ENCODE measurements at regions not wholly inside any gene's neighbourhood (a gene's known extent, or its start where the extent isn't known, plus 50 kb on each side); places are given as distances from the start of the nearest gene placed in this dataset.
"Not testable (repeated sequence)": the region's sequence is repeated elsewhere in the genome, so short reads cannot be mapped to it uniquely, and the experiment has no call there.

DNA sequence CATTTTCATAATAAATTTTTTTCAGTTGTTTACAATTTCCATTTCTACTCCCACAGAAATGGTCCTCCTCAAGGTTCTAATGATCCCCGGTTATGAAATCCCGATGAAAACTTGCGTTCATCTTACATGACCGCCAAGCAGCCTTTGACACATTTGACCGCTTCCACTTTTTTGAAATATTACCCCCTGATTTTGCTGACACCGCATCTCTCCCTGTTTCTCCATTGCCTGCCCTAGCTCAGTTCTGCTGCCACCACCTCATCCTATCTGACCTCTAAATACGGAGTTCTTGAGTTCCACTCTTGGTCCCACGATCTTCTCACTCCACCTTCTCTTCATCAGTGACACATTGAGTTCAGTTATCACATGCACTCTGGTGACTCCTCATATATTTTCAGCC lies 74.1 kb downstream of the SLC35B3 start:
- DNase-seq (ENCODE audit: low spot score), result no peak

DNA sequence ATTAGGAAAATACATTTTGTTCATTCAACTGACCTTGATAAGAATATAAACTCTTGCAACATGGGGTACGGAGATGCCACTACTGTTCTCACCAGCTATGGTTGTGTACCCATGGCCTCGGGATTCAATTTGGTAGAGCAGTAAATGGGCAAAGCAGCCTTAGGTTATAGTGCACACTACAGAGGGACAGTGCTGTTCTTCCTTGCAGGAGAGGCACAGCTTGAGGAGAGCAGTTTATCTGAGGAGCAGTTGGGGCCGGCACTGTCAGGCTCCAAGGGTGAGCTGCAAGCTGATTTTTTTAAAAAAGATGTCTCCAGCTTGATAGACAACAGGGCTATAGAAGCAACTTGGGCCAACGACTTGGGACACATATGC lies 82.4 kb downstream of the SLC35B3 start:
- DNase-seq (ENCODE audit: low spot score), result no peak

DNA sequence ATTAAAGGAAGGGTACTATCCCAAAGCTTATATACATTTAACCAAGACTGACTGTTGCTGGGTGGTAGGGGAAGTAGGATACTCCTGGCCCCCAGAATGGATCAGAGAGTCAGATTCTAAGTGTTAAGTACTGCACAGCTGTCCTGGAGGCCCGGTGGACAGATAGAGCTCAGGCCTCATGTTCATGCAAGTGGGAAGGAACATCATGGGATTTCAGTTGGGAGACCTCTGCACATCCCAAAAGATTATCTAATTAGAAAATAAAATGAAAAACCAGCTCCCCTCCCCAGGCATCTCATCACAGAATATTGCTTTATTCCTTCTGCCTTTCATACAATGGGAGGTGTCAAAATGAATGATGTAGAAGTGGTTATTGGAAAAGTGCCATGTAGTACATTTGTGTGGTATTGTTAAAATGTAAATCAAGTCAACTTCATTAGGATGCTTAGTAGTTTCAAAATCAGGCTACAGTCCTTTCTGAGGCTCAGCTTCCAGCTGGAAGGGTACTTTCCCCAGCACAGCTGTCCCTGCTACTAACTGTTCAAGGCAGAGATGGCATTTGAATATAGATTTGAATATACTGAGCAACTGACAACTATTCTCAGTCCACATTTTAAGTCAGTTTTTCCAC lies 82.9 kb downstream of the SLC35B3 start:
- no peak for DNase-seq (ENCODE audit: low spot score)

DNA sequence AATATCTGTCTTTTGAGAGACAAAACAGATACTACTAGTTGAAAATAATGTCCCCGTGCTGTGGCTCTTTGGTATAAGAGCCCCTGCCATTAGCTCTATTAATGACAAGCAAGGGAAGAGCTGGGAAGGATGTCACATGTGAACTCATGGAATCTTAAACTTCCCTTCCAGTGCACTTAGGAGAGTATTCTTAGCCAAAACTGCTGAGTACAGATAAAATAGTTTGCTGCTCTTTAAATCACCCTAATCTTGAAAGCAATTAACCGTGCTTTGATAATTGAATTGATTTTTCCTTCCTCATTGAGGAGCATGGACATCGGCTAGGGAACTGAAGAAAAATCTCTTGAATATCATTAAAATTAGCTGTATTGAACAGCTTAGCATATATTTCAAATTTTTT lies 91.7 kb downstream of the SLC35B3 start:
- no peak for DNase-seq (ENCODE audit: low spot score)

DNA sequence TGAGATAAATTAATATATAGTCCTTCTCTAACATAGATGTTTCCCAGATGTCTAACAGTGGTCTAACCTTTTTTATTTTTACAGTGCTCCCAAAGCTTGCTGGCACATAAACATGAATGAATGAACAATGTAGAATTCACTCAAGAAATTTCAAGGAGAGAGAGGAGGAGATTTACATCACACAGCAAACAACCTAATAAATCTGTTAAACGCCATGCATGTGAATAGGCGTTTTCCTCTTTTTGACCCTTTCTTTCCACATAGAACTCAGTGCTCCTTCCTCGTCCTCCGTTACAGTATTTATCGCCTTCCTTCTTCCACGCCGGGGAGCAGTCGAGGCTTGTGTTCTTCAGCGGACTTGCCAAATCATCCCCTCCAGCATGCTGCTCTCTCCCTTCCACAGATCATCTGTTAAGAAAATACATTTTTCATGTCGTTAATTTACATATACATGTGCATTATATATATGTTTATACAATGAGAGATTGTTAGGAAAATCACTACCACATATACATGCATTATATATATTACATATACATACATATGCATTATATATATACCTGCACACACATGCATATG lies 93.0 kb downstream of the SLC35B3 start:
- no peak for DNase-seq (ENCODE audit: low spot score)

DNA sequence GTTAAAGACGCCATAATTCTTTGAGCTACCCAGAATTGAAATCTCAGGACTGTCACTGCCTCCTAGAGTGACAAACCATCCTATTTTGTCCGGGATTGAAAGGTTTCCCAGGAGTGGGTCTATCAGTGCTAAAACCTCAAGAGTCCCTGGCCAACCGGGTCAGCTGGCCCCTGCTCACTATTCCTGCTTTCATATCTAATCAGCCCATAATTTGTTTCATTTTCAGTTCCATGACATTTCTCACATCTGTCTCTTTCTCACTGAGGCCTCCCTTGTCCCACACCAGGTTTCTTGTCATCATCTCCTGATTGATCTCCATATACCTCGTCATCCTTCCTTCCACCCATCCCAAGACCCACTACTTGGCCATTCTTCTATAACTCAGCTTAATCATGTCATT lies 98.2 kb downstream of the SLC35B3 start:
- no peak for DNase-seq (ENCODE audit: low spot score)

DNA sequence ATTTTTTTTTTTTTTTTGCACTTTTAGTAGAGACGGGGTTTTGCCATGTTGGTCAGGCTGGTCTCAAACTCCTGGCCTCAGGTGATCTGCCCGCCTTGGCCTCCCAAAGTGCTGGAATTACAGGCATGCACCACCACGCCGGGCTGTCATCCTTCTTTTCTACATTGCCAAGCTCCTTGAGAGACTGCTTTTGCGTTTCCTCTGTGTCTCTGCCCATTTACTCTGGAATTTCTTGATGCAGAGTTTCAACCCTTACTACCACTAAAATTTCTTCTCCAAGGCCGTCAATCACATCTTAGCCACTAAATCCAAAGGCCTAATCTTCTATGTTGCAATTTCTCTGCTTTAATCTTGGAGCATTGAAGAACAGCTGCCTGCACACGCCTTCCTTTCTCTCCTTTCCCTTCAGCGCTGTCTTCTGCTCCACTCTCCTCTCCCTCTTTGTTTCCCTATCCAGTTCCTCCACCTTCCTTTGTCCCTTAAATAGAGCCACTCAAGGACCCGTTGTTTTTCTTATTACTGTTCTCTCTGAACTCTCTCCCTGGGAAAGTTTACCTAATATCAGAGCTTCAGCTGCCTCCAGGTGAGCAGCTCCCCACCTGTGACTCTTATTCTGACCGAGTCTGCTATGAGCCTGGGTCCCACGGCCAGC lies 98.8 kb downstream of the SLC35B3 start:
- no peak for DNase-seq (ENCODE audit: low spot score)

DNA sequence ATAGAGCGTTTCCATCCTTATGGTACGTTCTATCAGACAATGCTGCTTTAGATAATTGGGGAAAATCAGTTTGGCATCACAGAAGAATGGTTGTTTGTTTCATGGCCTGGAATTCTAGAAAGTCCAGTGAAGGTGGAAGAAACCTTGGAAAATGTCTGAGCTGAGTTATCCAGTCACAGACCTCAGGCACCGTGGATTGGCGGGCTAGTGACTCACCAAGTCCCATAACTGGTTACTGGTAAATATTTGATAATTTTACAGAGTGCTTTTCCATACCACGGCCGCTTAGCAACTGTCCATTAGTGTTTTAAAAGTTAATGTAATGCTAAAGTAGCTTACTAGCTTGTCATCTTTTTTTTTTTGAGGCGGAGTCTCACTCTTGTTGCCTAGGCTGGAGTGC lies 99.4 kb downstream of the SLC35B3 start:
- DNase-seq (ENCODE audit: low spot score), result no peak

DNA sequence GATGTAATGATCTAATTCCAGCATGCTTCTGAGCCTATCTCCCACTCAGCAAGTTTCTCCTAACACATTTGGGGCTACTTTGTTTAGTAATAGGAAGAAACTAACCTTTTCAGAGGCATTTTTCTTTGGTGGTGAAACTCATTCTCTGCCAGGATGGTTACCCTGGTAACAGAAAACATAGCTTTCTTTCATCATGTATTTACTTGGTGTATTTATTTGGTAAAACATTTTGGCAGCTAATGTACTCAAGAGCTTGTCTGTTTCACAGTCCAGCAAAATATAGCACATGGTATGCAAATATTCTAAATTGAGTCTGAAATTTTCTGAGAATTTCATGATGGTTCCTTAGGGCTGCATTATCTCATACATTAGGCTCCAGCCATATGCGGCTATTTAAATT lies 100.0 kb downstream of the SLC35B3 start:
- DNase-seq (ENCODE audit: low spot score), result no peak

DNA sequence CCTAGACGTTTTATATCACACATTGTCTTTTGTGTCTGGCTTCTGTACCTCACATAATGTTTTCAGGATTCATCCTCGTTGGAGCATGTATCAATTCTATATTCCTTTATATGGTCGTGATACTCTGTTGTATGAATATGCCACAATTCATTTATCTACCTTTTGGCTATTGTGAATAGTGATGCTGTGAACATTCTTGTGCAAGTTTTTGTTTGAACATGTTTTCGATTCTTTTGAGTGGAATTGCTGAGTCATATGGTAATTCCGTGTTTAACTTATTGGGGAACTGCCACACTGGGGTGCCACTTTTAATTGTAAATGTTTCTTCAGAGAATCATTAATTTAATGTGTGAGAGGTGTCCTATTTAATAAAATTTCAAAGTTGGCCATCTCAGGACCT lies 101.2 kb downstream of the SLC35B3 start:
- no peak for DNase-seq (ENCODE audit: low spot score)

DNA sequence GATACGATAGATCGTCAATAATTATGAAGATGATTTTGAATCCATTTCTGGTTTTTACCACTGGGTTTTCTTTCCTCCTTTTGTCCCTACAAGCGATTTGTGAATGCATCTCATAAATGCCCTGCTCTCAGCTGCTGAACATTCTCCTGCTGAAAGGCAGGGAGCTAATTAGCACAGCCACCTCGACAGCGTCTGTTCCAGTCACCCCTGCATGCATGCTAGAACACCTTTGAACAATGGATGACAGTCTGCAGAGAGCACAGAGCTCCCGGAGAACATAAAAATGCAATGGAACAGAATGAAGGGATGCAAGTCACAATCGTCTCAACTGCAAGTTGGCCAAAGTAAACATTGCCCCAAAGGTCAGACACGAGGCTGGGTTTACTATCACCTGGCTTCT lies 105.8 kb downstream of the SLC35B3 start:
- DNase-seq (ENCODE audit: low spot score), result no peak

DNA sequence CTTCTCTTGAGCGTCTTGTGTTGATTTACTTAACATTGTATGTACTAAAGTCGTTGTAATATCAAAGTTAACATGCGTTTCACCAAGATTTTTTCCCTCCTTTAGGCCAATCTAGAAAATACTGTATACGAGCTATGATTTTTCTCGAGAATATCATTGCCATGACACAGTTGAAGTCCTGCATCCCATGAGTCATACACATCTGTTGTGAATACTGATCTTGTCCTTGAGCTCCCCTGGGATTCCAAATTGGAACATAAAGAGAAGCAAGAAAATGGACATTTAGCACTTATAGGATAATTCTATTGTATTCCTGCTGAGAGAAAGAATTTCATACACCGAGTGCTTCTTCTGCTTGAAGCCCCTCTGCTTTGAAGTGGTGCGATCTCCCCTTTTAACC lies 109.6 kb downstream of the SLC35B3 start:
- no peak for DNase-seq (ENCODE audit: low spot score)

DNA sequence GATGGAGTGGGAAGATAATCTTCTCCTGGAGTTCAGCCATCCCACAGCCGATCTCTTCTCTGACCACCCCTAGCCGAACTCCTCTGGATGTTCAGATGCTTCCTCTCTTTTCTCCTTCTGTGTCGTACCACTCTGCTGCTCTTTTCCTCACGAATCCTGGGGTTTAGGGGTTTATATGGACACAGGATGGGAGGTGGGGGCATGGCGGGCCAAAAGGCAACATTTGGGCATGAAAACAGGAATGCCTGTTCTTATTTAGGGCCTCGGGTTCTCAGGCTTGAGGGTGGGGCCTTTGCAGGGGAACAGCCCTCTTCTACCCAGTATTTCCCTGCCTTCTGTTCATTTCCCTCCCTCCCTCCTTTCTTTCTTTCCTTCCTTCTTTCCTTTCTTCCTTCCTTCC lies 112.7 kb downstream of the SLC35B3 start:
- no peak for DNase-seq (ENCODE audit: low spot score)

DNA sequence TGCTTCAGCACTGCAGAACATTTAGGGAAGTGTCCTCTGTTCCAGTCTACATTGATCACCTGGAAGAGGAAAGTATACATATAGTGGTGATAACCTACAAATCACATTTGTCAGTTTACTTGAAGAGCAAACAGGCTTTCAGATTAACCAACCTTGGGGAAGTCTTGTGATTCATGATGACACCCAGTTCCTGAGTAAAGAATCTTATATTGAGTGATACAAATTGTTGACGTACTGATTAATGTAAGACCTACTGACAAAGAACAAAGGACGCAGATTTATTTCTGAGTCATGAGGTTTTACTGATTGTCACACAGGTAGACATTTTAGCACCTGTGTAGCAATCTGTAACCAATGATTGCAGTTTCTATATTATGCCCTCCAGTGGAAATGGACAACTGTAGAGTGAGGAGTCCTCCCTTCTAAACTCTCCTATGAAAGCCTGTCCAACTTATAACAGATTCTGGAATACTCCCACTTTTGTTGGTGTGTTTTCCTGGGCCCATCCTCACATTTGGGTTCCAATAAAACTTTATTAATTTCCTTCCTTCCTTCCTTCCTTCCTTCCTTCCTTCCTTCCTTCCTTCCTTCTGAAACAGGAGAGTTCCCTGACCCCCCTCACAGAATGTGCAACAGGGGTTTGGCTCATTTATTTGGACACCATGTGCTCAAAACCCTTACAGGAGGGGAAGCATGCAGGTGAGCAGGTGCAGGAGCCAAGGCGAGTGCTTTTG lies 113.5 kb downstream of the SLC35B3 start:
- DNase-seq (ENCODE audit: low spot score), result no peak

DNA sequence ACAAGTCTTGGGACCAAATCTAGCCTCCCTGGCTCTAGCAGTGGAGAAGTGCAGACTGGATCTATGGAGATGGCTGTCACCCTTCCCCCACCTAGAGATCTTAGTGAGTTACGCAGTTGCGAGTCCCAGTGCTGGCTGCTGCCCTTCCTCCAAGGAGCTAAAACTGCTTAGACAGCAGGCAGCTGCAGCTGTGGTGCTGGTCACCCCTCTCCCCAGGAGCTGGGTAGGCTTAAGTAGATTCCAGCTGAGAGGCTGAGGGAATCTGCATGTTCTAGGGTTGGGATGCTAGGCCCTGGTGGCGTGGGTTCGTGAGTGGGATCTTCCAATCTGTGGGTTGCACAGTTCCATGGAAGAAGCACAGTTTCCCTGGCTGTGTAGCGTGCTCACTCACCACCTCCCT lies 120.2 kb downstream of the SLC35B3 start:
- no peak for DNase-seq (ENCODE audit: low spot score)

DNA sequence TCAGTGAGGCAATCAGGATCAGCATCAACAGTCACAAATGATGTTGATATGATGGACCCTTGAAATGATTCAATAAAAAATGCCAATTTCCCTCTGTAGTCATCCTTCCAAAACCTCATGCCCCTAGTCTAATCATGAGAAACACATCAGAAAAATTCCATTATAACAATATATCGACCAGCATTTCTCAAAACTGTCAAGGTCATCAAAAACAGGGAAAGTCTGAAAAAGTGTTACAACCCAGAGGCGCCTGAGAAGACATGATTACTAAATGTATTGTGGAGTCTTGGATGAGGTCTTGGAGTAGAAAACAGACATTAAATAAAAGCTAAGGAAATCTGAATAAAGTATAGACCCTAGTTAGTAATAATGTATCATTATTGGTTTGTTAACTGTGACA lies 133.8 kb downstream of the SLC35B3 start:
- DNase-seq (ENCODE audit: low spot score), result no peak

DNA sequence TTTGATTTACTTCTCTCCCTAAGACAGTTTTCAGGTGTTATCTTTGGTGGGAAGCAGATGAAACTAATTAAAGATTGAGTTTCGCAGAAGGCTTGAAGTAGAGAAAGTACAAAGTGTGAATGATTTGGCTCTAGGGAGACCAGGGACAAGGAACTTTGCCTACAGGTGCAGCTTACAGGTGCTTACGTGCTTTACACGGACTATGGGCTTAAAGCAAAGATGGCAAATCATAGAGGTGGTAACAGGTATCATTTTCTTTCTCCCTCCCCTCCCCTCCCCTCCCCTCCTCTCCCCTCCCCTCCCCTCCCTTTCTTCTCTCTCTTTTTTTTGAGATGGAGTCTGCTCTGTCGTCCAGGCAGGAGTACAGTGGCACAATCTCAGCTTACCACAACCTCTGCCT lies 136.3 kb downstream of the SLC35B3 start:
- no peak for DNase-seq (ENCODE audit: low spot score)

DNA sequence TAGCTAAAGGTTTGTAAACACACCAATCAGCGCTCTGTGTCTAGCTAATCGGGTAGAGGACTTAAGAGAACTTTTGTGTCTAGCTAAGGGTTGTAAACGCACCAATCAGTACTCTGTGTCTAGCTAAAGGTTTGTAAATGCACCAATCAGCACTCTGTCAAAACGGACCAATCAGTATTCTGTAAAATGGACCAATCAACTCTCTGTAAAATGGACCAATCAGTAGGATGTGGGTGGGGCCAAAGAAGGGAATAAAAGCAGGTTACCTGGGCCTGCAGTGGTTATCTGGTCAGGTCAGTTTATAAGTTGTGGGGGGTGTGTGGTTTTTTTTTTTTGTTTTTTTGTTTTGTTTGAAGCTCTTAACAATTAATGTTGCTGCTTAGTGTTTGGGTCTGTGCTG lies 152.4 kb downstream of the SLC35B3 start:
- DNase-seq (ENCODE audit: low spot score), result not testable (repeated sequence)

DNA sequence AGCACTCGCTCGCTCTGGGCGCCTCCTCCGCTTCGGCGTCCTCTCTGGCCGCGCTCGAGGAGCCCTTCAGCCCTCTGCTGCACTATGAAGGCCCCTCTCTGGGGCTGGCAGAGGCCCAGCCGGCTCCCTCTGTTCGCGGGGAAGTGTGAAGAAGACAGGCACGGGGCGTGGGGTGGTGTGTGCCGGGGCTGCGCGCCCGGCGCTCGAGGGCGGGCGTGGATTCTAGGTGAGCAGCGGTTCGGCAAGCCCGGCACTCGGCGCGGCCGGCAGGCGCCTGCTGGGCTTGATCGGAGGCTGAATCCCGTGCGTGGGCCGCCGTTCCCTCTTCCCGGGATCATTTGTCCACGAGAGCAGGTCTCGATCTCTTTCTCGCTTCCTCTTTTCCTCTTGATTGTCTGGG lies 153.0 kb downstream of the SLC35B3 start:
- no peak for DNase-seq (ENCODE audit: low spot score)

DNA sequence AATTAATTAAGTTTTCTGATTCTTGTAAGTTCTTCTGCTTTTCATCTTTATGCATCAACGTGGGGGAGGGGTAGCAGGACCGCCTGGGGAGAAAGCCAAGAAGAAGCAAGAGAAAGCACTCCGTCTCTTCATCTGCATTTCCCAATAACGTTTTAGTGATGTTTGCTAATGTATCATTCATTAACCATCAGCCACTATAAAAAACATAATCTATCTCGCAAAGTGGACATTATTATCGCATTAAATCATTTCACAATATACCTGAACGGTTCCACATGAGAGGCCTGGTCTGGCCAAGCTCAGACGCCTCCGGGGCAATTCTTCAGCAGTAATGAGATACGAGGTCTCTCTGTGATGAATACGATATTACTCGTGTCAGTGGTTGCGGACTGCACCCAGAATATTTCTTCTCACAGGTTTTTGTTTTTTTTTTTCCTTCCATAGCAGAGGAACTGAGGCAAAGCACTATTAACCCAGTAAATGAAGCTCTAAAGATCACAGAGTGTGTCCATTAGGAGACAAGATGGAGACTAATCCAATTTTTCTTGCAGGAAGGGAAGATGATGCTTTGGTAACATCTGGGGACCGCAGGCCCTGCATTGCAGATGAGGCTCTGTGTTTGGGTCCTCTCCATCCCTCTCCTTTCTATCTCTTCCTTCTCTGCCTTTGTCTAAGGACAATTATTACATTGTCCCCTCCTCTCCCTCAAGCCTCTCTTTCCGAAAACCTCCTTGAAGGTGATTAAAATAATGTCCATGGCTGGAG lies 156.1 kb downstream of the SLC35B3 start:
- no peak for DNase-seq (ENCODE audit: low spot score)

DNA sequence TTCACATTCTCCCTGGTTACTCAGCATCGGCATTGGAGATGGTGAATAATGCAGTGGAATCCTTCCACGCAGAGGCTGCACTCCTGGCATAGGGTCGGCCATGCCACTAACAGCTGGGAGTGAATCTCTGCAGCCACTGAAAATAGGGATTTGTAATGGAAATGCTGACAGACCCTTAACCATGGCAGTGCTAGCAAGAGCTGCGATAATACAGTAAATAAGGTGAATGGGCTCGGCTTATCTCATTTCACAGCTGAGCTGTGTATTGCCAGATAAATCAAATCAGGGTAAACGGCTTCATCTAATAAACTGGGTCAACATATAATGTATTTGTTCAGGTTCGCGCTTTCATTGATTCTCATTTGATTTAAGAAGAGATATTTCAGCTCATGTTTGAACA lies 156.8 kb downstream of the SLC35B3 start:
- DNase-seq (ENCODE audit: low spot score), result no peak

DNA sequence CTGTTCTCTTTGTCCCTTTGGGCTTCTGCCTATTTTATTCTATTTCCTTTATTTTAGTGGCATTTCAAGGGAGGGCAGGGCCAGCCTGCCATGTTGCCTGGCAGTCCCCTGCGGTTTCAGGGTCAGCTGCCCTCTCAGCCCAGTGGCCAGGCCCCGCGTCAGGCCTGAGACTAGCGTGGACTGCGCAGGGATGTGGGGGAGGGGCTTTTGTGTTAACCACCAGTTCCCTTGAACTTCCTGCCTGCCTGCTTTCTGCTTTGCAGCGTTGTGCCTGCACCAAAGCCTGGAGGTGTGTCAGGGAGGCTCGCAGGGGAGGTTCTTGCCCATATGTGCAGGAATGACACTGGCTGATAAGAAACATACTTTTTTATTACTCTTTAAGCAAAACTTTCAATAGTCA lies 157.6 kb downstream of the SLC35B3 start:
- DNase-seq (ENCODE audit: low spot score), result no peak

DNA sequence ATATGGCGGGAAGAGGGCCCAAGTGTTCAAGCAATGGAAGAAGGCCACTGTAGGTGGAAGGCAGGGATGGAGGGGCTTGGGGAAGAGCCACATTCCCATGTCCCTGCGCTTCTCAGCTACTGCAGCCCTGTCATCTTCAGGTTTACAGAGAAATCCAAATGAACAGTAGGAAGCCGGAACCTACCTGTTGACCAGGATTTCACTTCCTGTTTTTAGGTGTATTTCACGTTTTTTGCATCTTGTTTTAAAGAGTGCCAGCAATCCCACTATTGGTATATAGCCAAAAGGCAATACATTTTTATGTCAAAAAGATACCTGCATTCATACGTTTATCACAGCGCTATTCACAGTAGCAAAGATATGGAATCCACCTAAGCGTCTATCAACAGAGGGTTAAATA lies 159.2 kb downstream of the SLC35B3 start:
- no peak for DNase-seq (ENCODE audit: low spot score)

All from Ammon's horn (tissue), 1 donor.